Uterus (tissue), 3 donors: ENCODE measurements at regions not wholly inside any gene's neighbourhood (a gene's known extent, or its start where the extent isn't known, plus 50 kb on each side); places are given as distances from the start of the nearest gene placed in this dataset.

Experiments used
- DNase-seq, 2 donors: peaks; one replicate each; pipeline ENCODE4 v3.0.0-alpha.2; 2019 to 2020
- H3K27ac ChIP-seq, 2 donors: fragments of 200-600 bp; sonication (generic); 1 replicate in 1 of 2; 2 replicates in 1 of 2; pipeline ENCODE4 v1.5.1; 2016 to 2018
- H3K27me3 ChIP-seq, 2 donors: fragments of 200-600 bp; sonication (generic); one replicate each; pipeline ENCODE4 v1.5.1; 2018 to 2019; ENCODE audit warnings: control low read depth in 1 of 2
- H3K36me3 ChIP-seq, 2 donors: fragments of 200-600 bp; sonication (generic); one replicate each; pipeline ENCODE4 v1.5.1; 2019; ENCODE audit warnings: control low read depth in 1 of 2
- H3K4me1 ChIP-seq, 2 donors: fragments of 200-600 bp; sonication (generic); one replicate each; pipeline ENCODE4 v1.5.1; 2018 to 2019; ENCODE audit warnings: control low read depth in 1 of 2
- H3K4me3 ChIP-seq, 2 donors: fragments of 200-600 bp; sonication (generic); 1 replicate in 1 of 2; 2 replicates in 1 of 2; pipeline ENCODE4 v1.5.1; 2018 to 2019; ENCODE audit warnings: mild to moderate bottlenecking in 1 of 2
- H3K9me3 ChIP-seq, 2 donors: fragments of 200-600 bp; sonication (generic); one replicate each; pipeline ENCODE4 v1.5.1; 2019; ENCODE audit warnings: control low read depth in 1 of 2
- CTCF ChIP-seq, 4 experiments: fragments of 200-600 bp in 2 of 4; fragments of 450-650 bp in 2 of 4; sonication (generic) in 2 of 4; IDR thresholded peaks; one replicate each; pipeline ENCODE4 v1.5.1; 2016 to 2019; ENCODE audit warnings: antibody characterized with exemption in 4 of 4, mild to moderate bottlenecking in 2 of 4, moderate library complexity in 1 of 4
- POLR2A ChIP-seq, 2 donors: fragments of 450-650 bp; IDR thresholded peaks; one replicate each; pipeline ENCODE4 v1.6.1; 2016; ENCODE audit warnings: antibody characterized with exemption in 2 of 2, mild to moderate bottlenecking in 1 of 2, moderate library complexity in 1 of 2
- intact Hi-C: fragments of 100-400 bp; cut with DNase I; formaldehyde crosslinking; loops from one replicate; pipeline ENCODE4 v1.15.1; 2023; ENCODE audit warnings: low total_unique reads
- donor health status: DM: yes; HTN: yes; CAD: no.

- Histone ChIP-seq H3K27me3 (no peaks in the 10 kb centered on the region), H3K27ac (no peak overlapping the region), H3K4me3 (no peak overlapping the region), H3K4me1 (peaks cover 4 to 6% of the 10 kb centered on the region in 2 donors), H3K9me3 (no peaks in the 10 kb centered on the region), H3K36me3 (no peaks in the 10 kb centered on the region)
- intact Hi-C loops: no loop called here
- TF ChIP-seq CTCF (IDR thresholded peaks at IDR 0.05) (no peak), POLR2A (IDR thresholded peaks at IDR 0.05) (no peak)
- DNase-seq: no peak
These were observed 68.6 kb upstream of the RGL1 start for GRCh38 chr1:183736343-183736742.

- Histone ChIP-seq H3K9me3 (no peaks in the 10 kb centered on the region), H3K4me3 (no peak overlapping the region), H3K27ac (peak overlapping the region; percentile 11 to 28), H3K27me3 (no peaks in the 10 kb centered on the region), H3K36me3 (no peaks in the 10 kb centered on the region), H3K4me1 (peaks cover 4 to 6% of the 10 kb centered on the region in 2 donors)
- no peak for DNase-seq
- TF ChIP-seq CTCF (IDR thresholded peaks at IDR 0.05) (no peak), POLR2A (IDR thresholded peaks at IDR 0.05) (no peak)
- intact Hi-C loops: no loop called here
These were observed 69.7 kb upstream of the RGL1 start for GRCh38 chr1:183735069-183735860.

DNA sequence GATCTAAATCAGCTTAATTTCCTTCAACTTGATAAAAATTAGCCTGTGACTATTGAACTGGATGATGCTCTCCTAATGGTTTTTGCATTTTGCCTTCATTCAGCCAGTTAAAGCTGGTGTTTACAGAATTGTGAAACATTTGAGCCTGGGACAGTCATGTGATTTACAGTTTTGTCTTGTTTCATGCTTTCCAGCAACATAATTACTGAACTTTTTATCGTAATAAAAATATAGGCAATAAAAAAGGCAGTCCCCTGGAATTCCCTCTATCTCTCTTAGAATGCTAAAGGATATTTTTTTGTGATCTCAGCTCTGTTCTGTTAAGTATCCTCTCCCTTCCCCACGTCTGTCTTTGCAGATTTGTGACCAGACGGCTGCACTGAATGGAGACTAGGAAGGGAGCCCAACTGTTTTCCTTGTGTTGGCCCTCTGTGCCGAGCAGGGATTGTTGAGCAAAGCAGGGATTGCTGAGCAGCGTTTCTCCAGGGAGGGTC, 70.3 kb upstream of the RGL1 start:
- intact Hi-C loops: no loop called here
- H3K27me3 ChIP-seq: no peaks in the 10 kb centered on the region
- no peak for TF ChIP-seq POLR2A (IDR thresholded peaks at IDR 0.05)
- peak in 1 of 4 experiments; percentile 13 for TF ChIP-seq CTCF (IDR thresholded peaks at IDR 0.05)
- H3K36me3 ChIP-seq: no peaks in the 10 kb centered on the region
- peak; percentile 58 to 79 for DNase-seq
- H3K4me3 ChIP-seq: no peak overlapping the region
- peak overlapping the region; percentile 11 to 28 for H3K27ac ChIP-seq
- no peaks in the 10 kb centered on the region for H3K9me3 ChIP-seq
- H3K4me1 ChIP-seq: peaks cover 4 to 6% of the 10 kb centered on the region in 2 donors

- H3K4me1 ChIP-seq: peaks cover 4 to 6% of the 10 kb centered on the region in 2 donors
- DNase-seq: no peak
- no peak overlapping the region for H3K27ac ChIP-seq
- no peaks in the 10 kb centered on the region for H3K9me3 ChIP-seq
- H3K36me3 ChIP-seq: no peaks in the 10 kb centered on the region
- H3K27me3 ChIP-seq: no peaks in the 10 kb centered on the region
- no peak overlapping the region for H3K4me3 ChIP-seq
- intact Hi-C loops: no loop called here
- TF ChIP-seq POLR2A (IDR thresholded peaks at IDR 0.05) (no peak), CTCF (IDR thresholded peaks at IDR 0.05) (no peak)
These were observed 71.2 kb upstream of the RGL1 start for GRCh38 chr1:183733715-183734114.

DNA sequence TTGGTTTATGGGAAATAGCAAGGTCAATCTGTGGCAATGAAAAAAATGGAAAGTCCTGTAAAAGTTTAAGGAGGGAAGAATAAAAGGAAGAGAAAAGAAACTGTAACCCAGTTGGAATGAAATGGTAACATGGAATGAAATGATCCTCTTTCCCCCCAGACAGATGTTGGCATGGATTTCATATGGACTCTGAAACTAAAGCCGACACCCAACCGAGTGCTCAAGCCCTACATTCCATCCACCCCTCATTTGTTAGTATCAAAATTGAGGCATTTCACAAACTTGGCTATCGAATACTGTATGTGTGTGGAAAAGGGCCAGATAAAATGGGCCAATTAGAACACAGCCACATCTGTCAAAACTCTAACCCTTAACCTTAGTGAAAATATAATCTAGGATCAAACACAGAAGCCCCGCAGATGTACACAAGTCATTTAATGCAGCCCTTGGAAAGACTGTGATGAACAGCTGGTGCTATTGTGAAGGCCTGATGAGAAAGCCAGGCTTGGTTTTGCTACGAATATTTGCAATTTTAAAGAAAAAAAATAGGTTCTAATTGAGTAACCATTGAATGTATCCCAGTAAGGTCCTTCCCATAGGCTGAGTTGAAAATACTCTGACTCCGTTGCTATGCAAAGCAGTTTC, 72.6 kb upstream of the RGL1 start:
- TF ChIP-seq CTCF (IDR thresholded peaks at IDR 0.05): no peak
- no peaks in the 10 kb centered on the region for H3K36me3 ChIP-seq
- H3K27me3 ChIP-seq: no peaks in the 10 kb centered on the region
- H3K27ac ChIP-seq: no peak overlapping the region
- intact Hi-C loops: no loop called here
- no peak for DNase-seq
- peaks cover 4 to 6% of the 10 kb centered on the region in 2 donors for H3K4me1 ChIP-seq
- no peaks in the 10 kb centered on the region for H3K9me3 ChIP-seq
- no peak overlapping the region for H3K4me3 ChIP-seq
